A549 (cell line): ENCODE measurements at regions not wholly inside any gene's neighbourhood (a gene's known extent, or its start where the extent isn't known, plus 50 kb on each side); places are given as distances from the start of the nearest gene placed in this dataset.

Experiments used
- ATAC-seq, 2 experiments: fragments of 200-7000 bp in 1 of 2; fragments of >200 bp in 1 of 2; cut with Nextera tagmentation in 1 of 2; cut with Tn5 transposase in 1 of 2; 3 replicates each; pipeline versions ENCODE4 v1.8.0 to v1.9.1; 2018 to 2020; ENCODE audit warnings: mild to moderate bottlenecking in 1 of 2, moderate library complexity in 1 of 2
- CTCF ChIA-PET: fragments of 300-600 bp; sonication (Branson Sonifier 250); formaldehyde crosslinking; extraction: SDS; loops from one replicate; lab custom pipeline; 2021; ENCODE audit warnings: antibody characterized with exemption, inconsistent platforms; lab: Yijun Ruan, JAX
- POLR2A ChIA-PET: fragments of 350-600 bp; formaldehyde crosslinking; extraction: SDS; loops from one replicate; lab custom pipeline; 2021; ENCODE audit warnings: antibody characterized with exemption, inconsistent platforms; lab: Yijun Ruan, JAX
- DNase-seq, 2 experiments: peaks; one replicate each; pipeline versions ENCODE4 v3.0.0 to v3.0.0-alpha.2; 2011 to 2016; ENCODE audit warnings: low read depth in 1 of 2, low spot score in 1 of 2
- FAIRE-seq: peaks from 2 replicates; lab custom pipeline; 2011; peaks lifted over from hg19 to GRCh38; lab: Jason Lieb, UNC
- H3K27ac ChIP-seq, 2 experiments: fragments of >200 bp; sonication (Bioruptor Twin); formaldehyde crosslinking; 3 replicates each; pipeline ENCODE4 v1.5.1; 2016 to 2017
- H3K4me1 ChIP-seq: fragments of >200 bp; sonication (Bioruptor Twin); formaldehyde crosslinking; 3 replicates; pipeline ENCODE4 v1.6.1; 2016
- H3K4me2 ChIP-seq: fragments of >200 bp; sonication (Bioruptor Twin); formaldehyde crosslinking; 3 replicates; pipeline ENCODE4 v1.6.1; 2016
- H3K4me3 ChIP-seq: fragments of >200 bp; sonication (Bioruptor Twin); formaldehyde crosslinking; 3 replicates; pipeline ENCODE4 v1.5.1; 2016
- H3K9me3 ChIP-seq: fragments of >200 bp; sonication (Bioruptor Twin); formaldehyde crosslinking; 3 replicates; pipeline ENCODE4 v1.6.1; 2016
- BHLHE40 ChIP-seq: IDR thresholded peaks from 2 replicates; pipeline ENCODE4 v1.6.1; 2012; ENCODE audit warnings: low read depth, low read length, inconsistent platforms
- CEBPB ChIP-seq, 2 experiments: fragments of >200 bp in 1 of 2; sonication (Bioruptor Twin) in 1 of 2; formaldehyde crosslinking in 1 of 2; IDR thresholded peaks; 2 replicates each; pipeline ENCODE4 v1.6.1; 2012 to 2016
- CHD2 ChIP-seq: fragments of 150-350 bp; IDR thresholded peaks from 2 replicates; pipeline ENCODE4 v1.6.1; 2014; ENCODE audit warnings: low read length; ENCODE audit not compliant: partially characterized antibody
- CHD4 ChIP-seq: fragments of 200-600 bp; sonication (generic); IDR thresholded peaks from 2 replicates; pipeline ENCODE4 v1.6.1; 2016; ENCODE audit warnings: antibody characterized with exemption, mild to moderate bottlenecking, borderline replicate concordance
- GATA3 ChIP-seq: IDR thresholded peaks from 2 replicates; pipeline ENCODE4 v1.6.1; 2012; ENCODE audit warnings: borderline replicate concordance
- HDAC2 ChIP-seq: fragments of 200-600 bp; sonication (generic); IDR thresholded peaks from 2 replicates; pipeline ENCODE4 v1.6.1; 2016
- HOXA7 ChIP-seq: fragments of 250-450 bp; sonication (Bioruptor Pico); IDR thresholded peaks from 2 replicates; pipeline ENCODE4 v1.5.0; 2020; ENCODE audit warnings: mild to moderate bottlenecking, moderate library complexity
- HOXB13 ChIP-seq: fragments of 250-450 bp; sonication (Bioruptor Pico); IDR thresholded peaks from 2 replicates; pipeline ENCODE4 v1.5.0; 2020; ENCODE audit warnings: low read depth, mild to moderate bottlenecking, moderate library complexity
- JUNB ChIP-seq: fragments of >200 bp; sonication (Bioruptor Twin); formaldehyde crosslinking; IDR thresholded peaks from 2 replicates; pipeline ENCODE4 v1.6.1; 2016
- KDM5A ChIP-seq: fragments of 200-600 bp; sonication (generic); IDR thresholded peaks from 2 replicates; pipeline ENCODE4 v1.6.1; 2016; ENCODE audit warnings: antibody characterized with exemption, mild to moderate bottlenecking
- MAZ ChIP-seq: fragments of 150-350 bp; IDR thresholded peaks from 2 replicates; pipeline ENCODE4 v1.6.1; 2014; ENCODE audit warnings: antibody characterized with exemption, low read depth, low read length, borderline replicate concordance
- NFE2L2 ChIP-seq: fragments of 150-350 bp; conservative IDR thresholded peaks from 2 replicates; pipeline ENCODE4 v1.6.1; 2014; ENCODE audit warnings: low read length
- NPAS2 ChIP-seq: fragments of 250-450 bp; sonication (Bioruptor Pico); IDR thresholded peaks from 2 replicates; pipeline ENCODE4 v1.8.0; 2022; ENCODE audit warnings: mild to moderate bottlenecking, moderate library complexity, borderline replicate concordance
- NR3C1 ChIP-seq: fragments of >200 bp; sonication (Bioruptor Twin); formaldehyde crosslinking; IDR thresholded peaks from 3 replicates; pipeline ENCODE4 v1.6.1; 2017
- PHF8 ChIP-seq: fragments of 200-600 bp; sonication (generic); IDR thresholded peaks from 2 replicates; pipeline ENCODE4 v1.6.1; 2016; ENCODE audit warnings: low read depth, mild to moderate bottlenecking, antibody characterized with exemption, moderate library complexity, borderline replicate concordance
- RARB ChIP-seq: fragments of 250-450 bp; sonication (Bioruptor Pico); IDR thresholded peaks from 2 replicates; pipeline ENCODE4 v1.8.0; 2021; ENCODE audit warnings: mild to moderate bottlenecking, moderate library complexity
- RFX5 ChIP-seq: fragments of 450-650 bp; IDR thresholded peaks from 2 replicates; pipeline ENCODE4 v1.7.1; 2014; ENCODE audit warnings: antibody characterized with exemption, mild to moderate bottlenecking, moderate library complexity
- TFCP2L1 ChIP-seq: fragments of 250-450 bp; sonication (Bioruptor Pico); IDR thresholded peaks from 2 replicates; pipeline ENCODE4 v1.5.0; 2021; ENCODE audit warnings: mild to moderate bottlenecking
- TP53 ChIP-seq: fragments of 250-450 bp; sonication (Bioruptor Pico); IDR thresholded peaks from 2 replicates; pipeline ENCODE4 v1.5.0; 2021; ENCODE audit warnings: mild to moderate bottlenecking, moderate library complexity
- ZNF302 ChIP-seq: fragments of 250-450 bp; sonication (Bioruptor Pico); IDR thresholded peaks from 2 replicates; pipeline ENCODE4 v1.9.0; 2021; ENCODE audit warnings: inconsistent platforms, mild to moderate bottlenecking, moderate library complexity
- WGBS: methylation state at CpG from one replicate; pipeline ENCODE4 v1.1.6; 2017; ENCODE audit errors: missing lambda C conversion rate; 5-methylcytosine and 5-hydroxymethylcytosine counted together
- TF ChIP-seq, protein P1 (sequence below): fragments of 450-650 bp; IDR thresholded peaks from 2 replicates; pipeline ENCODE4 v1.6.1; 2014; ENCODE audit warnings: antibody characterized with exemption
- TF ChIP-seq, protein P2 (sequence below): fragments of 250-450 bp; sonication (Bioruptor Pico); IDR thresholded peaks from 2 replicates; pipeline ENCODE4 v1.5.0; 2021; ENCODE audit warnings: mild to moderate bottlenecking, moderate library complexity, borderline replicate concordance
- TF ChIP-seq, protein P3 (sequence below): fragments of >200 bp; sonication (Bioruptor Twin); formaldehyde crosslinking; IDR thresholded peaks from 3 replicates; pipeline ENCODE4 v1.6.1; 2016
- TF ChIP-seq, protein P4 (sequence below): fragments of >200 bp; sonication (Bioruptor Twin); formaldehyde crosslinking; IDR thresholded peaks from 3 replicates; pipeline ENCODE4 v1.5.1; 2016

DNA sequence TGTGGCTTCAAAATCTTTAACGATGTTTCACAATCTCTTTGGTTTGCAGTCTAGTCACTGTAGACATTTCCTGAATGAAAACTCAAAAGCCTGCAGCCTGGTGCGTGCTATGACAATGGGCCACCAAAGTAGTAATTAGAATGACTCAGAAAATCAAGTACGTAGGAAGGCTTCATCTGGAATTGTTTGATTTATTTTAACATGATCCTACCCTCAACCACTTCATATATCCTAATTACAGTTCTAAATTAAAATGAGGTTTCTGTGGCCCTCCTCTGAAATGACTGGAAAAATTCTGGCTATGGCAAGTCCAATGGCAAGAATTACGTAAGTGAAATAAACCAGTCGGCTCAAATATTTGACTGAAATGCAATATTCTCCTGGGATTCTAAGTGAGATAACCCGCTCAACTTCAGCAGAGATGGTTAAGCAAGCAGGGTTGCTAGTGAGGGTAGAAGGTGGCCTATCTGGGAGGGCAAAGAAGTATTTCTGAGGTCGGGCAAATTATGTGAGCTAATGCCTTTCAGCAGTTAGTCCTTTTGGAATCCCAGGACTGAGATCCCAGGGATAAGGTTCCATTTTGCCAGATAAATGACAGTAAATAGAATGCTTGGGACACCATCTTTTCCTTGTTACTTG is 145.6 kb upstream of the MYOCD start:
- H3K9me3 ChIP-seq, result 0 out of 3 replicates have a peak, but pooled peaks cover 2% of the 10 kb centered on the region
- no peak for TF ChIP-seq TP53 (CRISPR knock-in tag)
- TF ChIP-seq HOXB13, result no peak
- no peak for TF ChIP-seq PHF8
- TF ChIP-seq RARB (CRISPR knock-in tag), result no peak
- no peak for TF ChIP-seq ZNF302 (CRISPR knock-in tag)
- 0 out of 4 replicates have a peak, but pooled peaks of 1 of the 2 experiments have one; percentile 10 for TF ChIP-seq CEBPB (IDR thresholded peaks at IDR 0.05)
- ATAC-seq (no peak), FAIRE-seq (no peak), DNase-seq (peak in 1 of 2 experiments; percentile 25)
- H3K27ac ChIP-seq, result peak overlapping the region in 1 of 2 experiments; percentile 31; a peak in 3 of 6 replicates
- no peak overlapping the region for H3K4me2 ChIP-seq
- WGBS, result 64% methylated on average over 7 of the region's 7 CpGs
- H3K4me3 ChIP-seq, result no peak overlapping the region
- peaks cover 37% of the 10 kb centered on the region for H3K4me1 ChIP-seq
- CTCF ChIA-PET, result interaction anchor here (1.5 kb wide), 1 partner anchor 8 kb away, joined by 3 read pairs; no protein-coding TSS in a partner anchor
- POLR2A ChIA-PET, result no interaction called here

DNA sequence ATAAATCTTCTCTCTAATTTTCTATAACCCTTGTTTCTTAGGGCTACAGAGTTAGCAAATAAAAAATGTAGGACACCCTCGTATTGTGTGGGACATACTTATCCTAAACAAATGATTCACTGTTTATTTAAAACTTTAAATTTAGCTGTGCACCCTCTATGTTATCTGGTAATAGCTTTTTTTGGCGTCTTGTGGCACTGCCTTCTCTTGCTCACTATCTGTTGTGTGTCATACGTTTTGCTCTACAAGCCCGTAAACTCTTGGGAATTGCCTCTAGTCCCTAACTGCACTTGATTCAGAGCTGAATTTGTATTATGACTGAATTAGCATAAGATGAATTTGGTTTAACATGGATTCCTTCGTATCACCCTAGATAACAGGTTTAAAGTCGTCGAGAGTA is 144.3 kb upstream of the MYOCD start:
- no peak for ATAC-seq
- no peak for FAIRE-seq
- 86% methylated on average over 7 of the region's 7 CpGs for WGBS
- ChIA-PET POLR2A (no interaction called here), CTCF (interaction anchor here (1.0 to 3.0 kb wide), 5 partner anchors 10 to 264 kb away, joined by 3 to 11 read pairs (median 4); no protein-coding TSS in a partner anchor)
- Histone ChIP-seq H3K9me3 (0 out of 3 replicates have a peak, but pooled peaks cover 2% of the 10 kb centered on the region), H3K4me2 (no peak overlapping the region), H3K4me3 (no peak overlapping the region), H3K4me1 (peaks cover 28% of the 10 kb centered on the region), H3K27ac (peak overlapping the region in 1 of 2 experiments; percentile 30; a peak in 2 of 6 replicates)
- no peak for DNase-seq
- no peak for TF ChIP-seq KDM5A
- no peak for TF ChIP-seq CHD4
- TF ChIP-seq, protein P1, sequence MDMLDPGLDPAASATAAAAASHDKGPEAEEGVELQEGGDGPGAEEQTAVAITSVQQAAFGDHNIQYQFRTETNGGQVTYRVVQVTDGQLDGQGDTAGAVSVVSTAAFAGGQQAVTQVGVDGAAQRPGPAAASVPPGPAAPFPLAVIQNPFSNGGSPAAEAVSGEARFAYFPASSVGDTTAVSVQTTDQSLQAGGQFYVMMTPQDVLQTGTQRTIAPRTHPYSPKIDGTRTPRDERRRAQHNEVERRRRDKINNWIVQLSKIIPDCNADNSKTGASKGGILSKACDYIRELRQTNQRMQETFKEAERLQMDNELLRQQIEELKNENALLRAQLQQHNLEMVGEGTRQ, result no peak
- TF ChIP-seq HOXA7 (CRISPR knock-in tag), result no peak
- TF ChIP-seq RARB (CRISPR knock-in tag), result no peak
- no peak for TF ChIP-seq RFX5

DNA sequence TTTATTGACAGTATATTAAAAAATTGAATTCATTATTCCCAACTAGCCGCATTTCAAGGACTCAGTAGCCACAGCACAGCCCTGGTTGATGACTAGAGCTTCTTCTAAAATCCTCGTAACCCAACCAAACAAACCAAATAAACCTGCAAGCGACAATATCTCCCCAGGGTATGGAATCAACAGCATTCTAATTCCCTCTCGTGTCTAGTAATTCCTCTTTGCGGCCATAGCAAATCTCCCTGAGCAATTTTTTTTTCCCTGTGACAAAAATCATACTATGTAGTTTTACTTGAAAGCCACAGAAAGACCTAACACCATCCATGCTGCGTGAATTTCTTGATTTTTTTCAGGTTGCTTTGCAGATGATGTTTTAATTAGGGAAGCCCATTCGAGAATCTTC is 143.4 kb upstream of the MYOCD start:
- Histone ChIP-seq H3K27ac (peak overlapping the region; percentile 68 to 82), H3K9me3 (0 out of 3 replicates have a peak, but pooled peaks cover 2% of the 10 kb centered on the region), H3K4me3 (no peak overlapping the region), H3K4me2 (peak overlapping the region; percentile 80), H3K4me1 (peaks cover 26% of the 10 kb centered on the region)
- 66% methylated on average over 7 of the region's 7 CpGs for WGBS
- ATAC-seq (peak; percentile 17 to 30; a peak in 4 of 6 replicates), FAIRE-seq (no peak), DNase-seq (peak in 1 of 2 experiments; percentile 63)
- no peak for TF ChIP-seq TFCP2L1 (CRISPR knock-in tag)
- TF ChIP-seq NPAS2 (CRISPR knock-in tag), result no peak
- TF ChIP-seq HDAC2, result no peak
- TF ChIP-seq, protein P2, sequence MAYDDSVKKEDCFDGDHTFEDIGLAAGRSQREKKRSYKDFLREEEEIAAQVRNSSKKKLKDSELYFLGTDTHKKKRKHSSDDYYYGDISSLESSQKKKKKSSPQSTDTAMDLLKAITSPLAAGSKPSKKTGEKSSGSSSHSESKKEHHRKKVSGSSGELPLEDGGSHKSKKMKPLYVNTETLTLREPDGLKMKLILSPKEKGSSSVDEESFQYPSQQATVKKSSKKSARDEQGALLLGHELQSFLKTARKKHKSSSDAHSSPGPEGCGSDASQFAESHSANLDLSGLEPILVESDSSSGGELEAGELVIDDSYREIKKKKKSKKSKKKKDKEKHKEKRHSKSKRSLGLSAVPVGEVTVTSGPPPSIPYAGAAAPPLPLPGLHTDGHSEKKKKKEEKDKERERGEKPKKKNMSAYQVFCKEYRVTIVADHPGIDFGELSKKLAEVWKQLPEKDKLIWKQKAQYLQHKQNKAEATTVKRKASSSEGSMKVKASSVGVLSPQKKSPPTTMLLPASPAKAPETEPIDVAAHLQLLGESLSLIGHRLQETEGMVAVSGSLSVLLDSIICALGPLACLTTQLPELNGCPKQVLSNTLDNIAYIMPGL (CRISPR knock-in tag), result no peak
- no peak for TF ChIP-seq JUNB
- TF ChIP-seq CHD2, result no peak
- TF ChIP-seq BHLHE40, result no peak
- TF ChIP-seq, protein P3, sequence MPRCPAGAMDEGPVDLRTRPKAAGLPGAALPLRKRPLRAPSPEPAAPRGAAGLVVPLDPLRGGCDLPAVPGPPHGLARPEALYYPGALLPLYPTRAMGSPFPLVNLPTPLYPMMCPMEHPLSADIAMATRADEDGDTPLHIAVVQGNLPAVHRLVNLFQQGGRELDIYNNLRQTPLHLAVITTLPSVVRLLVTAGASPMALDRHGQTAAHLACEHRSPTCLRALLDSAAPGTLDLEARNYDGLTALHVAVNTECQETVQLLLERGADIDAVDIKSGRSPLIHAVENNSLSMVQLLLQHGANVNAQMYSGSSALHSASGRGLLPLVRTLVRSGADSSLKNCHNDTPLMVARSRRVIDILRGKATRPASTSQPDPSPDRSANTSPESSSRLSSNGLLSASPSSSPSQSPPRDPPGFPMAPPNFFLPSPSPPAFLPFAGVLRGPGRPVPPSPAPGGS, result no peak
- TF ChIP-seq GATA3, result no peak
- TF ChIP-seq NR3C1, result no peak
- TF ChIP-seq, protein P4, sequence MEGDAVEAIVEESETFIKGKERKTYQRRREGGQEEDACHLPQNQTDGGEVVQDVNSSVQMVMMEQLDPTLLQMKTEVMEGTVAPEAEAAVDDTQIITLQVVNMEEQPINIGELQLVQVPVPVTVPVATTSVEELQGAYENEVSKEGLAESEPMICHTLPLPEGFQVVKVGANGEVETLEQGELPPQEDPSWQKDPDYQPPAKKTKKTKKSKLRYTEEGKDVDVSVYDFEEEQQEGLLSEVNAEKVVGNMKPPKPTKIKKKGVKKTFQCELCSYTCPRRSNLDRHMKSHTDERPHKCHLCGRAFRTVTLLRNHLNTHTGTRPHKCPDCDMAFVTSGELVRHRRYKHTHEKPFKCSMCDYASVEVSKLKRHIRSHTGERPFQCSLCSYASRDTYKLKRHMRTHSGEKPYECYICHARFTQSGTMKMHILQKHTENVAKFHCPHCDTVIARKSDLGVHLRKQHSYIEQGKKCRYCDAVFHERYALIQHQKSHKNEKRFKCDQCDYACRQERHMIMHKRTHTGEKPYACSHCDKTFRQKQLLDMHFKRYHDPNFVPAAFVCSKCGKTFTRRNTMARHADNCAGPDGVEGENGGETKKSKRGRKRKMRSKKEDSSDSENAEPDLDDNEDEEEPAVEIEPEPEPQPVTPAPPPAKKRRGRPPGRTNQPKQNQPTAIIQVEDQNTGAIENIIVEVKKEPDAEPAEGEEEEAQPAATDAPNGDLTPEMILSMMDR, result no peak
- no peak for TF ChIP-seq NFE2L2
- no peak for TF ChIP-seq MAZ
- ChIA-PET POLR2A (interaction anchor here (1.0 kb wide), 1 partner anchor 105 kb away, joined by 4 read pairs; no protein-coding TSS in a partner anchor), CTCF (interaction anchor here (1.0 to 3.0 kb wide), 5 partner anchors 12 to 265 kb away, joined by 3 to 11 read pairs (median 5); no protein-coding TSS in a partner anchor)
